ENCODE measurements at regions not wholly inside any gene's neighbourhood (a gene's known extent, or its start where the extent isn't known, plus 50 kb on each side); places are given as distances from the start of the nearest gene placed in this dataset.

GRCh38 chr6:93124006-93124632 is 295.2 kb downstream of the EPHA7 start:
- Histone ChIP-seq H3K27me3 (replicated peaks; ENCODE audit: control insufficient read depth, insufficient read depth, low read length) (no peaks in the 10 kb centered on the region), H3K4me3 (replicated peaks; ENCODE audit: low read depth, low read length) (no peak overlapping the region)

GRCh38 chr6:93123585-93123984 is 295.8 kb downstream of the EPHA7 start:
- no peaks in the 10 kb centered on the region for H3K36me3 ChIP-seq (ENCODE audit: control insufficient read depth, insufficient read depth, low read length)
- no peak overlapping the region for H3K4me3 ChIP-seq (replicated peaks; ENCODE audit: low read depth, low read length)
- no peak for DNase-seq (ENCODE audit: extremely low read depth, insufficient read length)
- no peaks in the 10 kb centered on the region for H3K27me3 ChIP-seq (replicated peaks; ENCODE audit: control insufficient read depth, insufficient read depth, low read length)
- TF ChIP-seq CTCF (IDR thresholded peaks at IDR 0.05; ENCODE audit: insufficient read depth, low read length, poor library complexity, severe bottlenecking), result no peak

More at GRCh38 chr6:93124006-93124632, 295.2 kb downstream of the EPHA7 start:
- no peaks in the 10 kb centered on the region for H3K36me3 ChIP-seq (ENCODE audit: control insufficient read depth, insufficient read depth, low read length)
- no peak for DNase-seq (ENCODE audit: extremely low read depth, insufficient read length)
- TF ChIP-seq CTCF (IDR thresholded peaks at IDR 0.05; ENCODE audit: insufficient read depth, low read length, poor library complexity, severe bottlenecking), result no peak

GRCh38 chr6:93120154-93120742 is 299.1 kb downstream of the EPHA7 start:
- no peaks in the 10 kb centered on the region for H3K36me3 ChIP-seq (ENCODE audit: control insufficient read depth, insufficient read depth, low read length)
- H3K27me3 ChIP-seq (replicated peaks; ENCODE audit: control insufficient read depth, insufficient read depth, low read length), result no peaks in the 10 kb centered on the region
- TF ChIP-seq CTCF (IDR thresholded peaks at IDR 0.05; ENCODE audit: insufficient read depth, low read length, poor library complexity, severe bottlenecking), result no peak
- H3K4me3 ChIP-seq (replicated peaks; ENCODE audit: low read depth, low read length), result no peak overlapping the region
- DNase-seq (ENCODE audit: extremely low read depth, insufficient read length), result no peak

GRCh38 chr6:93105907-93106306 is 313.5 kb downstream of the EPHA7 start:
- H3K27me3 ChIP-seq (replicated peaks; ENCODE audit: control insufficient read depth, insufficient read depth, low read length), result no peaks in the 10 kb centered on the region
- DNase-seq (ENCODE audit: extremely low read depth, insufficient read length), result no peak
- no peaks in the 10 kb centered on the region for H3K36me3 ChIP-seq (ENCODE audit: control insufficient read depth, insufficient read depth, low read length)
- H3K4me3 ChIP-seq (replicated peaks; ENCODE audit: low read depth, low read length), result no peak overlapping the region
- TF ChIP-seq CTCF (IDR thresholded peaks at IDR 0.05; ENCODE audit: insufficient read depth, low read length, poor library complexity, severe bottlenecking), result no peak

GRCh38 chr6:93105017-93105416 is 314.3 kb downstream of the EPHA7 start:
- Histone ChIP-seq H3K4me3 (replicated peaks; ENCODE audit: low read depth, low read length) (no peak overlapping the region), H3K36me3 (ENCODE audit: control insufficient read depth, insufficient read depth, low read length) (no peaks in the 10 kb centered on the region), H3K27me3 (replicated peaks; ENCODE audit: control insufficient read depth, insufficient read depth, low read length) (no peaks in the 10 kb centered on the region)
- no peak for TF ChIP-seq CTCF (IDR thresholded peaks at IDR 0.05; ENCODE audit: insufficient read depth, low read length, poor library complexity, severe bottlenecking)
- DNase-seq (ENCODE audit: extremely low read depth, insufficient read length), result no peak
